Activated B cell treated with CpG ODN at 0.5 μM for 24 hours (primary cell): ENCODE measurements at regions not wholly inside any gene's neighbourhood (a gene's known extent, or its start where the extent isn't known, plus 50 kb on each side); places are given as distances from the start of the nearest gene placed in this dataset.

Experiments
- ATAC-seq: fragments of 200-7000 bp; cut with Tn5 transposase; one replicate; pipeline ENCODE4 v1.10.0; 2021; ENCODE audit warnings: low read depth, mild to moderate bottlenecking, moderate library complexity
- CTCF ChIA-PET: fragments of 350-600 bp; sonication (Branson Sonifier 250); formaldehyde crosslinking; loops from one replicate; lab custom pipeline; 2021; ENCODE audit warnings: antibody characterized with exemption; lab: Charles Lee
- POLR2A ChIA-PET: fragments of 350-600 bp; sonication (Branson Sonifier 250); formaldehyde crosslinking; loops from one replicate; lab custom pipeline; 2021; ENCODE audit warnings: antibody characterized with exemption; lab: Charles Lee
- DNase-seq: peaks from one replicate; pipeline ENCODE4 v3.0.0; 2022
- H3K27ac Mint-ChIP-seq: one replicate; pipeline ENCODE4 v1.8.0; 2020; ENCODE audit warnings: mixed read lengths
- H3K27me3 Mint-ChIP-seq: one replicate; pipeline ENCODE4 v1.8.0; 2021; ENCODE audit warnings: mixed read lengths
- H3K36me3 Mint-ChIP-seq: one replicate; pipeline ENCODE4 v1.8.0; 2021; ENCODE audit warnings: low read depth, mixed read lengths
- H3K4me1 Mint-ChIP-seq: one replicate; pipeline ENCODE4 v1.8.0; 2021; ENCODE audit warnings: mixed read lengths
- H3K4me3 Mint-ChIP-seq: one replicate; pipeline ENCODE4 v1.8.0; 2020; ENCODE audit warnings: mild to moderate bottlenecking, mixed read lengths
- H3K9me3 Mint-ChIP-seq: one replicate; pipeline ENCODE4 v1.8.0; 2020; ENCODE audit warnings: mixed read lengths
- intact Hi-C: fragments of 100-400 bp; cut with micrococcal nuclease; formaldehyde crosslinking; loops from one replicate; pipeline ENCODE4 v1.15.1; 2024
- TF ChIP-seq, protein P1 (sequence below): fragments of 200-600 bp; IDR thresholded peaks from one replicate; pipeline ENCODE4 v1.8.0; 2022; ENCODE audit warnings: antibody characterized with exemption, mild to moderate bottlenecking

DNA sequence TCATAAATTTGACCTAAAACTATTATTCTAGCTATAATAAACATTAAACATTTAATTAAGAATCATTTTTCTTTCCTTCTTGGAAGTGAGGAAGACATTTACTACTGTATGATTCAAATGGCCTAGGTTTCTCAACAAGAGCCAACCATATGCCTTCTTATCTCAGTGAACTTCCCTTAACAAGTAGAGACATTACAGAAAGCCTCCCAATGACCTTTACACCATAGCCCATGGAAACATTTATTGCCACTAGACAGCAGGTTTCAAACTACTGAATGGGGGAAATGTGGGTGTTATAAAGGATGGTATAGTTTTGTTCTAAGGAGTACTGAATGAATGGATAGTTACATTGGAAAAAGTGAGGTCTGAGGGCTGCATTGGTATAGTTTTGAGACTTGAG lies 349.4 kb upstream of the SPRED2 start:
- Mint-ChIP-seq H3K27me3 (peaks cover 5% of the 10 kb centered on the region), H3K4me3 (no peak overlapping the region), H3K36me3 (no peaks in the 10 kb centered on the region), H3K27ac (no peak overlapping the region), H3K9me3 (no peaks in the 10 kb centered on the region), H3K4me1 (no peaks in the 10 kb centered on the region)
- DNase-seq (no peak), ATAC-seq (no peak)
- POLR2A ChIA-PET, result no interaction called here
- CTCF ChIA-PET, result no interaction called here
- intact Hi-C loops, result no loop called here
- TF ChIP-seq, protein P1, sequence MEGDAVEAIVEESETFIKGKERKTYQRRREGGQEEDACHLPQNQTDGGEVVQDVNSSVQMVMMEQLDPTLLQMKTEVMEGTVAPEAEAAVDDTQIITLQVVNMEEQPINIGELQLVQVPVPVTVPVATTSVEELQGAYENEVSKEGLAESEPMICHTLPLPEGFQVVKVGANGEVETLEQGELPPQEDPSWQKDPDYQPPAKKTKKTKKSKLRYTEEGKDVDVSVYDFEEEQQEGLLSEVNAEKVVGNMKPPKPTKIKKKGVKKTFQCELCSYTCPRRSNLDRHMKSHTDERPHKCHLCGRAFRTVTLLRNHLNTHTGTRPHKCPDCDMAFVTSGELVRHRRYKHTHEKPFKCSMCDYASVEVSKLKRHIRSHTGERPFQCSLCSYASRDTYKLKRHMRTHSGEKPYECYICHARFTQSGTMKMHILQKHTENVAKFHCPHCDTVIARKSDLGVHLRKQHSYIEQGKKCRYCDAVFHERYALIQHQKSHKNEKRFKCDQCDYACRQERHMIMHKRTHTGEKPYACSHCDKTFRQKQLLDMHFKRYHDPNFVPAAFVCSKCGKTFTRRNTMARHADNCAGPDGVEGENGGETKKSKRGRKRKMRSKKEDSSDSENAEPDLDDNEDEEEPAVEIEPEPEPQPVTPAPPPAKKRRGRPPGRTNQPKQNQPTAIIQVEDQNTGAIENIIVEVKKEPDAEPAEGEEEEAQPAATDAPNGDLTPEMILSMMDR, result no peak

DNA sequence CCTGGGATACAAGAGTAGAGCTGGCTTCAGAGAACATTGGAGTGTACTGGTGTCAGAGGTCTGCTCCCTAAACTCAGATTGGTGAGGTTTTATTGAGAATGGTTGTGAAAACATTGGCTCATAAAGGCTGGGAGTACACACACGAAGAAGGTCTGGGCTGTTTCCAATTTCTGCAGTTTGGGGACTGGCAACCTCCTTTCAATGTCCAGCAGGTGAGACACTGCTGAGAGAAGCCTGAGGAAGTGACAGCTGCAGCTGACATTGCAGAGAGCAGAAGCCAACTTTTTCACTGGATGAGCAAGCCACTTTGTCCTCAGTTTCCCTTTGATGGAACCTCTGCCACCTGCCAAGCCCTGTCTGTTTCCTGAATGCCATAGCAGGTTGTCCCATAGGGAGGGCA lies 346.6 kb upstream of the SPRED2 start:
- H3K27ac Mint-ChIP-seq, result no peak overlapping the region
- ATAC-seq (no peak), DNase-seq (no peak)
- peaks cover 8% of the 10 kb centered on the region for H3K27me3 Mint-ChIP-seq
- no peaks in the 10 kb centered on the region for H3K4me1 Mint-ChIP-seq
- ChIA-PET CTCF (no interaction called here), POLR2A (no interaction called here)
- H3K9me3 Mint-ChIP-seq, result no peaks in the 10 kb centered on the region
- TF ChIP-seq, protein P1, result no peak
- H3K36me3 Mint-ChIP-seq, result no peaks in the 10 kb centered on the region
- no peak overlapping the region for H3K4me3 Mint-ChIP-seq
- intact Hi-C loops, result no loop called here

DNA sequence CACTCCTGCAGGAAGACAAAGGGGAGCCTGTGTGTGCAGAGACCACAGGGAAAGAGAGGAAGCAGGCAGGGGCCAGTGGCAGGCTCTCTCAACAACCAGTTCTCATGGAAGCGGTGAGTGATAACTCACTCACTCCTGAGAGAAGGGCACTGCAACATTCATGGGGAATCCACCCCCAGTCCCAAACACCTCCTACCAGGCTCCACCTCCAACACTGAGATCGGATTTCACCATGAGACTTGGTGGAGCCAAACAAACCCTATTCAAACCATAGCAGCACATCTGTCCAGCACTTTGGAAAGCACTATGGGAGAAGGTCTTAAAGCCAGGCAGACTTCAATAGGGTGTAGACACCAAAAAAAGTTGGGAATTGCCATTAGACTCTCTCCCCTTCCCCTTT lies 345.7 kb upstream of the SPRED2 start:
- TF ChIP-seq, protein P1, result no peak
- H3K27me3 Mint-ChIP-seq, result peaks cover 8% of the 10 kb centered on the region
- no peak overlapping the region for H3K4me3 Mint-ChIP-seq
- H3K36me3 Mint-ChIP-seq, result no peaks in the 10 kb centered on the region
- intact Hi-C loops, result no loop called here
- H3K9me3 Mint-ChIP-seq, result no peaks in the 10 kb centered on the region
- no peak overlapping the region for H3K27ac Mint-ChIP-seq
- no peaks in the 10 kb centered on the region for H3K4me1 Mint-ChIP-seq
- DNase-seq (no peak), ATAC-seq (no peak)
- ChIA-PET POLR2A (no interaction called here), CTCF (no interaction called here)

DNA sequence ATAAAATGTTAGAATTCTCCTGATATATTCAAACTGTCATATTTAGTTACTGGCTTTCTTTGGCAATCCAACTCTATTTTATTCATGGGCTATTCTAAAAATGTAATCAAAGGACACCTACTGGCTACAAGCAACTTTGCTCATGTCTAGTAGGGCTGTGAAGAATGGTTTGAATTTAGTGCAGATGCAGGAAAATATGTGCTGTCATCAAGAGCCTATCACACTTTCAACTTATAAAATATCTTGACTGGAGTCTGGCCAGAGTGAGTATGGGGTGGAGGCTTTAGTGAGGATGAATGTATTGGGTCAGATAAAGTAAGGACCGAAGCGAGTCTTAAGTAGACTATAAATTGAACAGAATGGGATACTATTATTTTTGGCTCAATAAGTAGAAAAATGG lies 343.4 kb upstream of the SPRED2 start:
- Mint-ChIP-seq H3K4me3 (no peak overlapping the region), H3K27me3 (peaks cover 8% of the 10 kb centered on the region), H3K4me1 (no peaks in the 10 kb centered on the region), H3K36me3 (no peaks in the 10 kb centered on the region), H3K9me3 (no peaks in the 10 kb centered on the region), H3K27ac (no peak overlapping the region)
- DNase-seq (no peak), ATAC-seq (no peak)
- CTCF ChIA-PET, result no interaction called here
- TF ChIP-seq, protein P1, result no peak
- intact Hi-C loops, result no loop called here
- POLR2A ChIA-PET, result no interaction called here

DNA sequence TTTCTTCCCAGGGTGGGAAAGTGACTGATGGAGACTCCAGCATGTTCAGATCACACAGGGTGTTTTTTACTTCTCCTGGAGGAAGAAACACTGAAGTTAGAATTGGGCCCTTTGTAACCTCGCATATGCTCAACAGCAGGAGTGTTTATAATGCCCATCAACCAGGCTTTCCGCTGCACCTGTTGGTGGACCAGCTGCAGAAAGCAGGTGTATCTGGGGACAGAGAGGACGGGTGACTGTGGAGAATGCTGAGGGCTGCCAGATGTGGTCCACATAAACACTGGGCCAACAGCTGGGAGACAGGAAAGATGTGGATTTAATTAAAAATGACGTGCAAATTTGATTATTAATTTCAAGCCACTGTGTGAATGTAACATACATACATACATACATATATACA lies 335.5 kb upstream of the SPRED2 start:
- Mint-ChIP-seq H3K36me3 (no peaks in the 10 kb centered on the region), H3K4me3 (no peak overlapping the region), H3K4me1 (no peaks in the 10 kb centered on the region), H3K27ac (no peak overlapping the region), H3K9me3 (no peaks in the 10 kb centered on the region), H3K27me3 (peaks cover 12% of the 10 kb centered on the region)
- DNase-seq (no peak), ATAC-seq (no peak)
- POLR2A ChIA-PET, result no interaction called here
- intact Hi-C loops, result no loop called here
- CTCF ChIA-PET, result no interaction called here
- TF ChIP-seq, protein P1, result no peak
